ENCODE measurements at regions not wholly inside any gene's neighbourhood (a gene's known extent, or its start where the extent isn't known, plus 50 kb on each side); places are given as distances from the start of the nearest gene placed in this dataset.

DNA sequence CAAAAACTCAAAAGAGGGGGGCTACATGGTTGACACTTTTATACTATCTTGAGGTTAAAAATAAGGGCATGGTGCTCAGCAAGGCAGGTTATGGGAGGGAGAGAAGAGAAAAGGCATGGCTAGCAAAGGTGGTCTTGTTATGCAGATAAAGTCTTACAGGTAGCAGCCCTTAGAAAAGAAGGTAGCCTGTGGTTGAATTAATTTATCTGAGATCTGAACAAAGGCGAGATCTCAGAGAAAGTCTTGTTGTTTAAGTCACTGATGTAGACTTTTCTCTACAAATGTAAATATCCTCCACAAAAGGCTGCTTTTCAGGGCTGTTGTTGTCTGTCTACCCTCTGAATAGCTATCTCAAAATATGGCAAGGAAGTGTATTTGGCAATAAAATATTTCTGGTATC is 1250.4 kb downstream of the PCDH18 start:
- Histone ChIP-seq H3K4me3 (ENCODE audit: low read depth, low read length) (no peak overlapping the region), H3K36me3 (ENCODE audit: control insufficient read depth, insufficient read depth, low read length) (no peaks in the 10 kb centered on the region), H3K4me1 (ENCODE audit: control insufficient read depth, insufficient read depth, low read length, poor library complexity, severe bottlenecking) (no peaks in the 10 kb centered on the region), H3K9me3 (ENCODE audit: control insufficient read depth in 2 of 2, low read length in 2 of 2) (peaks cover 2 to 8% of the 10 kb centered on the region in 2 experiments), H3K27me3 (ENCODE audit: control insufficient read depth, insufficient read depth, low read length) (no peaks in the 10 kb centered on the region), H3K27ac (ENCODE audit: insufficient read depth, low read length, poor library complexity, severe bottlenecking) (no peak overlapping the region)
- Mint-ChIP-seq H3K27me3 (no peaks in the 10 kb centered on the region), H3K4me3 (no peak overlapping the region), H3K9me3 (peaks cover 0 to 9% (median 3%) of the 10 kb centered on the region in 7 donors), H3K27ac (no peak overlapping the region), H3K4me1 (no peaks in the 10 kb centered on the region), H3K36me3 (no peaks in the 10 kb centered on the region)
- ATAC-seq (ENCODE audit: low read depth in 2 of 2) (no peak), DNase-seq (no peak)

GRCh38 chr4:136281307-136281706 is 1251.0 kb downstream of the PCDH18 start:
- Mint-ChIP-seq H3K27ac (no peak overlapping the region), H3K9me3 (peaks cover 0 to 9% (median 3%) of the 10 kb centered on the region in 7 donors), H3K4me1 (no peaks in the 10 kb centered on the region), H3K27me3 (no peaks in the 10 kb centered on the region), H3K36me3 (no peaks in the 10 kb centered on the region), H3K4me3 (no peak overlapping the region)
- DNase-seq: no peak
- Histone ChIP-seq H3K36me3 (ENCODE audit: control insufficient read depth, insufficient read depth, low read length) (no peaks in the 10 kb centered on the region), H3K4me1 (ENCODE audit: control insufficient read depth, insufficient read depth, low read length, poor library complexity, severe bottlenecking) (no peaks in the 10 kb centered on the region), H3K27me3 (ENCODE audit: control insufficient read depth, insufficient read depth, low read length) (no peaks in the 10 kb centered on the region), H3K4me3 (ENCODE audit: low read depth, low read length) (no peak overlapping the region), H3K27ac (ENCODE audit: insufficient read depth, low read length, poor library complexity, severe bottlenecking) (no peak overlapping the region), H3K9me3 (ENCODE audit: control insufficient read depth in 2 of 2, low read length in 2 of 2) (peaks cover 2 to 8% of the 10 kb centered on the region in 2 experiments)
- no peak for ATAC-seq (ENCODE audit: low read depth in 2 of 2)

- Mint-ChIP-seq H3K36me3 (no peaks in the 10 kb centered on the region), H3K27ac (no peak overlapping the region), H3K27me3 (no peaks in the 10 kb centered on the region), H3K9me3 (peaks cover 0 to 13% (median 5%) of the 10 kb centered on the region in 7 donors), H3K4me1 (no peaks in the 10 kb centered on the region), H3K4me3 (no peak overlapping the region)
- Histone ChIP-seq H3K4me3 (ENCODE audit: low read depth, low read length) (no peak overlapping the region), H3K9me3 (ENCODE audit: control insufficient read depth in 2 of 2, low read length in 2 of 2) (peaks cover 2 to 8% of the 10 kb centered on the region in 2 experiments), H3K36me3 (ENCODE audit: control insufficient read depth, insufficient read depth, low read length) (no peaks in the 10 kb centered on the region), H3K27me3 (ENCODE audit: control insufficient read depth, insufficient read depth, low read length) (no peaks in the 10 kb centered on the region), H3K27ac (ENCODE audit: insufficient read depth, low read length, poor library complexity, severe bottlenecking) (no peak overlapping the region), H3K4me1 (ENCODE audit: control insufficient read depth, insufficient read depth, low read length, poor library complexity, severe bottlenecking) (no peaks in the 10 kb centered on the region)
- DNase-seq: no peak
- ATAC-seq (ENCODE audit: low read depth in 2 of 2): no peak
Observed at GRCh38 chr4:136277741-136278140, 1254.6 kb downstream of the PCDH18 start.

DNA sequence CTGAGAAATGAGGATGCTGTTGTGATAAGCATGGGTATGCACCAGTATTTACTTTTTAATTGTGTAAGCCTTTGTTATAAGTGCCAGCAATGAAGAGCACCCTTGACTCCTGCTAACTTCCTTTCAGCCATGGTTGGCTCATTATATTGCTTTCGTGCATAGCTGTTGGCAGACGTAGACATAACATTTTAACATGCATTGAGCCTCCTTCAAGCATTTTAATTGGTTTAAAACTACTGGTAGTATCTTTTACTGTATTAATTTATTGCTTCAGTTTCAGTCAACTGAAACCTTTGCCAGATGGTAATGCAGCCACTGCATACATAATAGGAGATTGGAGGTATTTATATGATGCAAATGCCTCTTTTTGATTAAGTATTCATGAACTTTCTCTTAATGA is 1285.4 kb downstream of the PCDH18 start:
- DNase-seq (no peak), ATAC-seq (ENCODE audit: low read depth in 2 of 2) (no peak)
- H3K27ac ChIP-seq (ENCODE audit: insufficient read depth, low read length, poor library complexity, severe bottlenecking): no peak overlapping the region
- no peak overlapping the region for H3K4me3 ChIP-seq (ENCODE audit: low read depth, low read length)
- Mint-ChIP-seq H3K9me3 (peaks cover 3 to 21% (median 5%) of the 10 kb centered on the region in 7 donors), H3K4me3 (no peak overlapping the region), H3K4me1 (no peaks in the 10 kb centered on the region), H3K27ac (no peak overlapping the region), H3K27me3 (peaks cover 4% of the 10 kb centered on the region), H3K36me3 (no peaks in the 10 kb centered on the region)
- no peaks in the 10 kb centered on the region for H3K27me3 ChIP-seq (ENCODE audit: control insufficient read depth, insufficient read depth, low read length)
- H3K36me3 ChIP-seq (ENCODE audit: control insufficient read depth, insufficient read depth, low read length): no peaks in the 10 kb centered on the region
- H3K9me3 ChIP-seq (ENCODE audit: control insufficient read depth in 2 of 2, low read length in 2 of 2): peaks cover 0 to 5% of the 10 kb centered on the region in 2 experiments
- H3K4me1 ChIP-seq (ENCODE audit: control insufficient read depth, insufficient read depth, low read length, poor library complexity, severe bottlenecking): no peaks in the 10 kb centered on the region

DNA sequence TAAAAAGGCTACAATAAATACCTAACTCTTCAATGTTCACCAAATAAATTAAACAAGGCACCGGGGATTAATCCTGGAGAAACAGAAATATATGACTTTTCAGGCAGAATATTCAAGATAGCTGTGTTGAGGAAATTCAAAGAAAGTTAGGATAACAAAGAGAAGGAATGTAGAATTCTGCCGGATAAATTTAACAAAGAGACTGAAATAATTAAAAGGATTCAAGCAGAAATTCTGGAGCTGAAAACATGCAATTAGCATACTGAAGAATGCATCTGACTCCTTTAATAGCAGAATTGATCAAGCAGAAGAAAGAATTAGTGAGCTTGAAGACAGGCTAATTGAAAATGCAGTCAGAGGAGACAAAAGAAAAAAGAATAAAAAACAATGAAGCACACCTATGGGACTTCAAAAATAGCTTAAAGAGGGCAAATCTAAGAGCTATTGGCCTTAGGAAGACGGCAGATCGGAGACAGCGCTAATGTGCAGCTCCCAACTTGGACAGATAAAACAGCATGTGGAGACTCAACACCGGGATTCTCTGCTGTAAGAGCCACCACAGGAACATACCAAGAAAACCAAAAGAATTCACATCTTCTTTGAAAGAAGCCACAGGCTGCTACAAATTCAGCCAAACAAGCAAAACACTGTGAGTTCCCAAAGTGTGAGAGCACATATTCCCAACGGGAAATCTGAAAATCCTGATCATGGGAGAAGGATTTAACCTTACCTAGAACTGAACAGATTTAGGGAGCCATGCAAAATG is 1290.9 kb downstream of the PCDH18 start:
- Mint-ChIP-seq H3K27ac (no peak overlapping the region), H3K9me3 (peaks cover 2 to 36% (median 12%) of the 10 kb centered on the region in 7 donors), H3K36me3 (peaks cover under 1% of the 10 kb centered on the region), H3K4me1 (no peaks in the 10 kb centered on the region), H3K4me3 (no peak overlapping the region), H3K27me3 (no peaks in the 10 kb centered on the region)
- no peaks in the 10 kb centered on the region for H3K36me3 ChIP-seq (ENCODE audit: control insufficient read depth, insufficient read depth, low read length)
- H3K4me1 ChIP-seq (ENCODE audit: control insufficient read depth, insufficient read depth, low read length, poor library complexity, severe bottlenecking): no peaks in the 10 kb centered on the region
- no peak for ATAC-seq (ENCODE audit: low read depth in 2 of 2)
- no peaks in the 10 kb centered on the region for H3K27me3 ChIP-seq (ENCODE audit: control insufficient read depth, insufficient read depth, low read length)
- peaks cover 3 to 14% of the 10 kb centered on the region in 2 experiments for H3K9me3 ChIP-seq (ENCODE audit: control insufficient read depth in 2 of 2, low read length in 2 of 2)
- no peak overlapping the region for H3K4me3 ChIP-seq (ENCODE audit: low read depth, low read length)
- DNase-seq: no peak
- no peak overlapping the region for H3K27ac ChIP-seq (ENCODE audit: insufficient read depth, low read length, poor library complexity, severe bottlenecking)

- H3K36me3 ChIP-seq (ENCODE audit: control insufficient read depth, insufficient read depth, low read length): no peaks in the 10 kb centered on the region
- DNase-seq: no peak
- no peak overlapping the region for H3K4me3 ChIP-seq (ENCODE audit: low read depth, low read length)
- Mint-ChIP-seq H3K4me3 (no peak overlapping the region), H3K27ac (no peak overlapping the region), H3K27me3 (no peaks in the 10 kb centered on the region), H3K9me3 (peaks cover 1 to 11% (median 4%) of the 10 kb centered on the region in 7 donors), H3K4me1 (no peaks in the 10 kb centered on the region), H3K36me3 (no peaks in the 10 kb centered on the region)
- H3K27me3 ChIP-seq (ENCODE audit: control insufficient read depth, insufficient read depth, low read length): no peaks in the 10 kb centered on the region
- H3K9me3 ChIP-seq (ENCODE audit: control insufficient read depth in 2 of 2, low read length in 2 of 2): no peaks in the 10 kb centered on the region
- ATAC-seq (ENCODE audit: low read depth in 2 of 2): no peak
- no peak overlapping the region for H3K27ac ChIP-seq (ENCODE audit: insufficient read depth, low read length, poor library complexity, severe bottlenecking)
- H3K4me1 ChIP-seq (ENCODE audit: control insufficient read depth, insufficient read depth, low read length, poor library complexity, severe bottlenecking): no peaks in the 10 kb centered on the region
Observed at GRCh38 chr4:136227315-136227714, 1305.0 kb downstream of the PCDH18 start.

GRCh38 chr4:136219592-136220125 is 1312.6 kb downstream of the PCDH18 start:
- H3K4me3 Mint-ChIP-seq: no peak overlapping the region
- H3K27ac Mint-ChIP-seq: no peak overlapping the region
- Histone ChIP-seq H3K27me3 (ENCODE audit: control insufficient read depth, insufficient read depth, low read length) (no peaks in the 10 kb centered on the region), H3K4me1 (ENCODE audit: control insufficient read depth, insufficient read depth, low read length, poor library complexity, severe bottlenecking) (no peaks in the 10 kb centered on the region), H3K27ac (ENCODE audit: insufficient read depth, low read length, poor library complexity, severe bottlenecking) (no peak overlapping the region), H3K9me3 (ENCODE audit: control insufficient read depth in 2 of 2, low read length in 2 of 2) (no peaks in the 10 kb centered on the region), H3K4me3 (ENCODE audit: low read depth, low read length) (no peak overlapping the region), H3K36me3 (ENCODE audit: control insufficient read depth, insufficient read depth, low read length) (no peaks in the 10 kb centered on the region)
- DNase-seq (no peak), ATAC-seq (ENCODE audit: low read depth in 2 of 2) (no peak)
- H3K27me3 Mint-ChIP-seq: no peaks in the 10 kb centered on the region
- H3K36me3 Mint-ChIP-seq: no peaks in the 10 kb centered on the region
- peaks cover 0 to 20% (median 4%) of the 10 kb centered on the region in 7 donors for H3K9me3 Mint-ChIP-seq
- H3K4me1 Mint-ChIP-seq: no peaks in the 10 kb centered on the region

DNA sequence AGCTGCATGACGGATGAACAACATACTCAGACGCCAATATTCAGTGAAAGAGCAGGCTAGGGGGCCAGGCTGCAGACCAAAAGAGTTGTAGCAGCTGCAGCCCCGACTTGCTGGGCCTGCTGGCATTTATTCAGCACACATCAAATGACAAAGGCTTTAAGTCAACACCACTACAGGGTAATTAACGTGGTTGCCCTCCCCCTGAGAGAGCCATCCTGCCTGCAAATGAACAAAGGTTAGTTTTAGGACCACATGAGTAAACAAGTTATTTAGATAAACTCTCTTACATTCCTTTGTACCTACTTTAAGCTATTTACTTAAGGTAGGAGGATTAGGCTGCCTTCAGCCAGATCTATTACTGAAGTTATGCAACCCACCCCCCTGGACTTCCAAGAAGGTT is 1329.1 kb downstream of the PCDH18 start:
- ATAC-seq (ENCODE audit: low read depth in 2 of 2) (no peak), DNase-seq (no peak)

More for the DNA sequence above, 1329.1 kb downstream of the PCDH18 start:
- Mint-ChIP-seq H3K27ac (no peak overlapping the region), H3K36me3 (no peaks in the 10 kb centered on the region), H3K27me3 (no peaks in the 10 kb centered on the region), H3K9me3 (peaks cover 0 to 11% (median 6%) of the 10 kb centered on the region in 7 donors), H3K4me1 (no peaks in the 10 kb centered on the region), H3K4me3 (no peak overlapping the region)
- Histone ChIP-seq H3K36me3 (ENCODE audit: control insufficient read depth, insufficient read depth, low read length) (no peaks in the 10 kb centered on the region), H3K27me3 (ENCODE audit: control insufficient read depth, insufficient read depth, low read length) (no peaks in the 10 kb centered on the region), H3K4me1 (ENCODE audit: control insufficient read depth, insufficient read depth, low read length, poor library complexity, severe bottlenecking) (no peaks in the 10 kb centered on the region), H3K4me3 (ENCODE audit: low read depth, low read length) (no peak overlapping the region), H3K9me3 (ENCODE audit: control insufficient read depth in 2 of 2, low read length in 2 of 2) (no peaks in the 10 kb centered on the region), H3K27ac (ENCODE audit: insufficient read depth, low read length, poor library complexity, severe bottlenecking) (no peak overlapping the region)

Data from CD4-positive, CD25-positive, alpha-beta regulatory T cell (primary cell).